ENCODE measurements at regions not wholly inside any gene's neighbourhood (a gene's known extent, or its start where the extent isn't known, plus 50 kb on each side); places are given as distances from the start of the nearest gene placed in this dataset.
A peak's percentile ranks its signal among the peaks of the same experiment; 100 is the strongest.
"Not testable (repeated sequence)": the region's sequence is repeated elsewhere in the genome, so short reads cannot be mapped to it uniquely, and the experiment has no call there.

DNA sequence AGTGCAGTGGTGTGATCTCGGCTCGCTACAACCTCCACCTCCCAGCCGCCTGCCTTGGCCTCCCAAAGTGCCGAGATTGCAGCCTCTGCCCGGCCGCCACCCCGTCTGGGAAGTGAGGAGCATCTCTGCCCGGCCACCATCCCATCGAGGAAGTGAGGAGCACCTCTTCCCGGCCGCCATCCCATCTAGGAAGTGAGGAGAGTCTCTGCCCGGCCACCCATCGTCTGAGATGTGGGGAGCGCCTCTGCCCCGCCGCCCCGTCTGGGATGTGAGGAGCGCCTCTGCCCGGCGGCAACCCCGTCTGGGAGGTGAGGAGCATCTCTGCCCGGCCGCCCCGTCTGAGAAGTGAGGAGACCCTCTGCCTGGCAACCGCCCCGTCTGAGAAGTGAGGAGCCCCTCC, 88.5 kb upstream of the DCAF12L1 start:
- not testable (repeated sequence) for FAIRE-seq

DNA sequence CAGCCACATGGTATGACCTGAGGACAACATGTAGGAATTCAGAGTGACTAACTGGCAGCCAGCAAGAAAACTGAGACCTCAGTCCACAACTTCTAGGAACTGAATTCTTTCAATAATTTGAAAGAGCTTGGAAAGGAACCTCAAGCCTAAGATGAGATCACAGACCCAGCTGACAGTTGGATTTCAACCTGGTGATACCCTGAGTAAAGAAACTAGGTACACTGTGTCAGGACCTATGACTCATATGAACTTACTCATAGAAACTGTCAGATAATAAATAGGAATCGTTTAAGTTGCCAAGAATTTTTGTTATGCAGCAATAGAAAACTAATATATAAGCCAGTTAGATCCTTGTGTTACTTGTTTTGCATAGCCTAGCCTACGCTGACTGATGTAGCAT, 102.4 kb upstream of the DCAF12L1 start:
- FAIRE-seq = no peak

DNA sequence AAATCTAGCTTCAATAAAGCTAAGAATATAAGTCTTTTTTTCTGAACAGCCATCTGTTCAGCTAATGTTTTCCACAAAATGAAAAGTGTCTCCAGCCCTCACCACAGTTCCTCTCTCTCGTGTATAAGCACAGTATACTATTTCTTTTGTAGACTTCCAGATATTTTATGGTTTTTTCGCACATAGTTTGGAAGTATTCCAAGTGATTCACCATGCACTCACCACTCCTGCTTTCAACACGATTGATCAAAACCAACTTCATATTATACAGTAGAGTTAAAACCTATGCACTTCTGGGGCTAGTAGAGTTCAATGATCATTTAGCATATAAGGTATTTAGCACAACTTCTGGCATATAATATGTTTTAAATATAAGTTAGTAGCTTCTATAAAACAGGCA, 105.8 kb upstream of the DCAF12L1 start:
- FAIRE-seq = no peak

DNA sequence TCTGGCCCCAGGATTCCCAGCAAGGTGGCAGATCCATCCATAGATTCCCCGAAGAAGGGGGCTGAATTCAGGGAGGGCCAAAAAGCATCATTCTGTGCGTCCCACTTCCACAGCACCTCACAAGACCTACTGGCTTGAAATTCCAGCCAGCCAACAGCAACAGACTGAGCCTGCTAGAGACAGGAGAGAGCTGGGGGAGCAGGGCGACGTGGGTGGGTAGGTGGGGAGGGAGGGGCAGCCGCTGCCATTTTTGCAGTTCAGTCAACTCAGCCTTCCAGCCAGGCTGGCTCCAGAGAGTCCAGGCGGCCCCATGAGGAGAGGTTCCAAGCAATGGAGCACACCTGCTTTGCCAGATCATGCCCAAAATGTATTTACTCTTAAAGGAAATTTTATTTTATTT, 117.6 kb upstream of the DCAF12L1 start:
- no peak for FAIRE-seq

DNA sequence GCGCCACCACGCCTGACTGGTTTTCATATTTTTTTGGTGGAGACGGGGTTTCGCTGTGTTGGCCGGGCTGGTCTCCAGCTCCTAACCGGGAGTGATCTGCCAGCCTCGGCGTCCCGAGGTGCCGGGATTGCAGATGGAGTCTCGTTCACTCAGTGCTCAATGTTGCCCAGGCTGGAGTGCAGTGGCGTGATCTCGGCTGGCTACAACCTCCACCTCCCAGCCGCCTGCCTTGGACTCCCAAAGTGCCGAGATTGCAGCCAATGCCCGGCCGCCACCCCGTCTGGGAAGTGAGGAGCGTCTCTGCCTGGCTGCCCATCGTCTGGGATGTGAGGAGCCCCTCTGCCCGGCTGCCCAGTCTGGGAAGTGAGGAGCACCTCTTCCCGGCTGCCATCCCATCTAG, 120.8 kb upstream of the DCAF12L1 start:
- not testable (repeated sequence) for FAIRE-seq

DNA sequence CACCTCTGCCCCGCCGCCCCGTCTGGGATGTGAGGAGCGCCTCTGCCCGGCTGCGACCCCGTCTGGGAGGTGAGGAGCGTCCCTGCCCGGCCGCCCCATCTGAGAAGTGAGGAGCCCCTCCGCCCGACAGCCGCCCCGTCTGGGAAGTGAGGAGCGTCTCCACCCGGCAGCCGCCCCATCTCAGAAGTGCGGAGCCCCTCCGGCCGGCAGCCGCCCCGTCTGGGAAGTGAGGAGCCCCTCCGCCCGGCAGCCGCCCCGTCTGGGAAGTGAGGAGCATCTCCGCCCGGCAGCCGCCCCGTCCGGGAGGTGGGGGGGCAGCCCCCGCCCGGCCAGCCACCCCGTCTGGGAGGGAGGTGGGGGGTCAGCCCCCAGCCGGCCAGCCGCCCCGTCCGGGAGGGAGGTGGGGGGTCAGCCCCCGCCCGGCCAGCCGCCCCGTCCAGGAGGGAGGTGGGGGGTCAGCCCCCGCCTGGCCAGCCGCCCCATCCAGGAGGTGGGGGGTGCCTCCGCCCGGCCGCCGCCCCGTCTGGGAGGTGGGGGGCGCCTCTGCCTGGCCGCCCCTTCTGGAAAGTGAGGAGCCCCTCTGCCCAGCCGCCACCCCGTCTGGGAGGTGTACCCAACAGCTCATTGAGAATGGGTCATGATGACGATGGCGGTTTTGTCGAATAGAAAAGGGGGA, 121.3 kb upstream of the DCAF12L1 start:
- FAIRE-seq = not testable (repeated sequence)

DNA sequence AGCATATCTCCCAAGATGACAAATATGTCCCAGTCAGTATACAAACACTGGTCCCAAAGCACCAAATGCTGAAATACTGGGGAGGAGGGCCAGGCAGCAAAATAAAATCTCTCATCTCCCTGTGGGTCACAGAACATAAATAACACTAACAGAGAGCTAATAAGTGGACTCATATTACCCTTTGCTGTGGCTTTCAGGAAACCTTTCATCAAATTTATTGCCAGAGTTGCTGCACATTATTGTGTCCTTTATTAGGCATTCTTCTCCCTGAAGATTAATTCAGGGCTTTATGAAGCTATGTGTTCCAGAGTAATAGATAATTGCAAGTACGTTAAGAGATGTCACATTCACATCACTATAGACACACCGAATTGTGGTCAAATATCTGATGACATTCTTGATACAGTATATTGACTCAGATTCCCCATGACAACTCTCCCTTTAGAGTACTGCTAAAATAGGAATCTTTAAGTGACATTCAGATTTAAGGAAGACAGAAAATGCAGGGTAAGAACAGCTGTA, 124.1 kb upstream of the PRR32 start:
- FAIRE-seq = no peak

DNA sequence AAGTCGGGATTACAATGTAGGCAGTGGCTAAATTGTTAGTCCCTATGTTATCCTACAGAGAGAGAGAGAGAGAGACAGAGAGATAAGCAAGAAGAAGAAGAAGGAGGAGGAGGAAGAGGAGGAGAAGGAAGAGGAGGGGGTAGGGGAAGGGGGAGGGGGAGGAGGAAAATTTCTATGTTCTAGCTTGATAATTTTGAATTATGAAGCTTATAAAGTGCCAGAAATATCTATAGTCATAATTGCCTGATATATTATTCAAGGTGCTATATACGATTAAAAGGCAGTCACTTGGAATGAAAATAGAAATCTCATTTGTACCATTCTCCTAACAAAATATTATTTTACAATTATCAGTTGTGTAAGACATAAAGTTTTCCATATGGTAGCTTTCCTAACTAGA, 122.4 kb upstream of the PRR32 start:
- no peak for FAIRE-seq

DNA sequence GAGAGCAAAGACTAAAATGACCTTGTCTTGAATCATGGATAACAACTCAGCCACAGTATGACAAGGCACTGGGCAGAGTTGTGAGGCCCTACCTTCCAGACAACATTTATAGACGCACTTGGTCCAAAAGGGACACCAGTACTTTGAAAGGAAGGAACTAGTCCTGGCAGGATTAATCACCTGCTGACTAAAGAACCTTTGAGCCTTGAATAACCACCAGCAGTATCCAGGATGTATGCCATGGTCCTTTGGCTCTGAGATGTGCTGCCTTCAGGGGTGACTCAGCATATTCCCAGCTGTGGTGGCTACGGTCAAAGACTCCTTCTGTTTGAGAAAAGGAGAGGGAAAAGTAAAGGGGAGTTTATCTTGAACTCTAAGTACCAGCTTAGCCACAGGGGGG, 118.1 kb upstream of the PRR32 start:
- no peak for FAIRE-seq

DNA sequence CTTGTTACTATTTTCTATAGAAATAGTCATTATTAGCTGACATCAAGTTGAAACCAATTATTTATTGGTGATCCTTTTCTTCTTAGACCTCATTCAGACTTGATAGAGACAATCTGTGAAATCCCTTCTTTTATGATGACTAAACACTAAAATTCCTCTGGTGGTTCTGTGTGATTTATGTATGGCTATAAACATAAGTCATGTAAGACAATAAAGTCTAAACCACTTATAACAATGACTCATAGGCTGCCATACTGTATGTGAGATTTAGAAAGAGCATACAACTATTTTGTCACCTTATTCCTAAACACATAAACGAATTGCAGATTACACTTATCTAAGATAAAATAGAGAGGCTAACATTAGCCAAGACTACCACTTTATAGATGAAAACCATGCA, 101.1 kb upstream of the PRR32 start:
- no peak for FAIRE-seq

DNA sequence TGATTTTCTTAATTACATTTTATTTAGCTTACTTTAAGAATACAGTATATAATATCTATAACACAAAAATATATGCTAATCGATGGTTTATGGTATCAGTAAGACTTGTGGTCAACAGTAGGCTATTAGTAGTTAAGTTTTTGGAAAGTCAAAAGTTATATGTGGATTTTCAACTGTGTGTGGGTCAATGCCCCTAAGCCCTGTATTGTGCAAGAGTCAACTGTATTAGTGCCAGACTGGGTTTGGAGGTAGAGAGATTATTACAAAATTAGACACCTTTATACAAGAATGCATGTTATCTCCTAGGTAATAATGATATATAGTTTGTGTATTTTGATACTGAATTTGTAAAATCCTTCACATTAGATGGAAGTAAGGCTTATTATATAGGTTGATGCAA, 100.3 kb upstream of the PRR32 start:
- FAIRE-seq = peak; percentile 79

DNA sequence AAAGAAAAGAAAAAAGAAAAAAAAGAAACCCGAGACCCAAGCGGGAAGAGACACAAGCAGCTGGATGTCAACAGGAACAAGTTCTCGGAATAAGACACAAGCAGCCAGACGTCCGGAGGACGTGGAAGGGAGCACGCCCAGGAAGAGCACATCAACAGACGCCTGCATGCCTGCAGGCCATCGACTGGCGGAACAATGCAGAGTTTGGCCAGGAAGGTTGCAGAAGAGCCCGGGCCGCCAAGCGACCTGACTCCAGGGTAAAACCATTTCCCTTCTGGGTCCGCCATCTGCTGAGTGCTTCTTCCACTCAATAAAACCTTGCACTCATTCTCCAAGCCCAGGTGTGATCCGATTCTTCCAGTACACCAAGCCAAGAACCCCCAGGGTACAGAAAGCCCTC, 95.6 kb upstream of the PRR32 start:
- FAIRE-seq = no peak

DNA sequence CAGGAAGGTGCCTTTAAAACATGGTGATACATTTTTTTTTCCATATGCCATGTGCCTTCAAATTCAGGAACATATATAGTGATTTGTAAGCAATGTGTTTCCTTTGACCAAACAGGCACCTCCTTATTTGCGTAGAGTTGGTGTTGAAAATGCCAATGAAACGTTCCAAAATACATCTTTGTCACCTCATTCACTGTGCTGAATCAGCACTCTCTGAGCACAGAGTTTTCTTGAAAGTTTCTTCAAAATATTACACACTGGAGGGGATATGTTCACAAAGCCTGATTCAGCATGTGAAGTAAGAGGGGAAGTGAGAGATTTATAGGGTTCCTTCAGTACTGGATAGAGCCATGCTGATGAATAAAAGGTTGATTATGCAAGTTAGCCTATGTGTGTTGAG, 85.7 kb upstream of the PRR32 start:
- no peak for FAIRE-seq
